HG03558 (cell line): ENCODE measurements at regions not wholly inside any gene's neighbourhood (a gene's known extent, or its start where the extent isn't known, plus 50 kb on each side); places are given as distances from the start of the nearest gene placed in this dataset.
"Not testable (repeated sequence)": the region's sequence is repeated elsewhere in the genome, so short reads cannot be mapped to it uniquely, and the experiment has no call there.

Experiments
- ATAC-seq: cut with Tn5 transposase; IDR thresholded peaks from one replicate; pipeline ENCODE4 v1.9.1; 2021; ENCODE audit warnings: moderate number of reproducible peaks; ENCODE audit not compliant: unreplicated experiment; ENCODE audit errors: extremely low read depth

GRCh38 chr5:112566251-112566650 is 147.2 kb upstream of the EPB41L4A start:
- no peak for ATAC-seq

GRCh38 chr5:112569596-112569995 is 150.5 kb upstream of the EPB41L4A start:
- ATAC-seq: no peak

- ATAC-seq: no peak
Measured at GRCh38 chr5:112570708-112571444, 151.8 kb upstream of the EPB41L4A start.

- ATAC-seq: no peak
Measured at GRCh38 chr5:112573441-112573840, 154.4 kb upstream of the EPB41L4A start.

- no peak for ATAC-seq
Measured at GRCh38 chr5:112574536-112574935, 155.5 kb upstream of the EPB41L4A start.

- no peak for ATAC-seq
Measured at GRCh38 chr5:112576298-112576925, 157.3 kb upstream of the EPB41L4A start.

- ATAC-seq: no peak
Measured at GRCh38 chr5:112579599-112580170, 158.0 kb upstream of the APC start.

- no peak for ATAC-seq
Measured at GRCh38 chr5:112581811-112582320, 155.8 kb upstream of the APC start.

GRCh38 chr5:112583166-112583565 is 154.5 kb upstream of the APC start:
- no peak for ATAC-seq

- no peak for ATAC-seq
Measured at GRCh38 chr5:112584781-112585180, 152.9 kb upstream of the APC start.

GRCh38 chr5:112586596-112587062 is 151.1 kb upstream of the APC start:
- no peak for ATAC-seq

GRCh38 chr5:112590858-112591257 is 146.8 kb upstream of the APC start:
- not testable (repeated sequence) for ATAC-seq

- ATAC-seq: no peak
Measured at GRCh38 chr5:112594095-112594850, 143.4 kb upstream of the APC start.

GRCh38 chr5:112594941-112595340 is 142.7 kb upstream of the APC start:
- no peak for ATAC-seq

GRCh38 chr5:112597831-112598230 is 139.9 kb upstream of the APC start:
- ATAC-seq: no peak

GRCh38 chr5:112600510-112600909 is 137.2 kb upstream of the APC start:
- not testable (repeated sequence) for ATAC-seq

- no peak for ATAC-seq
Measured at GRCh38 chr5:112604732-112605630, 132.7 kb upstream of the APC start.

GRCh38 chr5:112608975-112609374 is 128.7 kb upstream of the APC start:
- no peak for ATAC-seq

- no peak for ATAC-seq
Measured at GRCh38 chr5:112612663-112613062, 125.0 kb upstream of the APC start.

- no peak for ATAC-seq
Measured at GRCh38 chr5:112614285-112614684, 123.4 kb upstream of the APC start.
